HG03439 (cell line): ENCODE measurements at regions not wholly inside any gene's neighbourhood (a gene's known extent, or its start where the extent isn't known, plus 50 kb on each side); places are given as distances from the start of the nearest gene placed in this dataset.

Experiments used
- ATAC-seq: cut with Tn5 transposase; IDR thresholded peaks from one replicate; pipeline ENCODE4 v1.9.1; 2021; ENCODE audit warnings: mild to moderate bottlenecking, moderate library complexity; ENCODE audit not compliant: unreplicated experiment

DNA sequence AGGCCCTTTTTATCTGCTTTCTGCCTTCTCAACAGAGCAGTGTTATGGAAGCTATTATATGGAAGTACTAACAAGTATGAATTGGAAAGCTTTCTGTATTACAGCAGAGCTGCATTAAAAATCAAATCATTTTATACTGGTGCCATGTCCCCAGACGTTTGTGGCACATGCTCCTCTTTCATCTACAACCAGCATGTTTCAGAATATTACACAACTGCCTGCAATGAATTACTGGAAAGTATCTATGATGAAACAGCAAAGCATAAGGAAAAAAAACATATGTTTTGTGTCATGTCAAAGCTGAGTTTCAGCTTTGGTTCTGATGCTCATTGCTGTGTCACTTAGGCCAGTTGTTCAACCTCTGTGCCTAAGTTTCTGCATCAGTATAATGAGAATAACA, 576.8 kb downstream of the GBA3 start:
- no peak for ATAC-seq

DNA sequence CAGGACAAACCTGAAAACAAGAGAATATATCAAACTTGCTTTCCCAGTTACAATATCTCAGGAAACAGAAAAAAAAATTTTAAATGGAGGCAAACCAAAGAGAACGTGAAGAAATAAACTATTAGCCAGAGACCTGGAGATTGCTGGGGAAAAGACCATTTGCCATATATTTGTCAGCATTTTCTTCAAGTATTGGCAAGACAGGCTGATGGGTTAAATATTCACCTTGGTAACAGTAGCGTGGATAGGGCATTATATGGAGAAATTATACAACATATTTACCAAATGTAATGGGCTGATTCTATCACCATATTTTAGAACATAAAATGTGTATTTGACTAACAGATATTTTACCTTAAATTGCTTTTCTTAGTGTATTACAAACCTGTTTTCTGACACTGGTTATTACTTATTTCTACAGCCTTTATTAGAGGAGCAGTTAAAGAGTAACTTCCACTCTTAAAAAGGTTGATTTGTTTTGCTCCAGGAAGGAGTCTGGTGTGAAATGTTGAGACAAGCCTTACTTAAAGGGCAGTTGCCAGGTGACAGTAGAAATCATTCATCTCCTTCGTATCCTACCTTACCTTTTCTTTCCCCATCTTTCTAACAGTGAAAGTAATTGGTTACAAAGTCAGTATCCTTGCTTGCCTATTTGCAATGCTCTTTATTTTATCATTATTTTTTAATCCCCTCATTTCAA, 575.5 kb downstream of the GBA3 start:
- no peak for ATAC-seq

DNA sequence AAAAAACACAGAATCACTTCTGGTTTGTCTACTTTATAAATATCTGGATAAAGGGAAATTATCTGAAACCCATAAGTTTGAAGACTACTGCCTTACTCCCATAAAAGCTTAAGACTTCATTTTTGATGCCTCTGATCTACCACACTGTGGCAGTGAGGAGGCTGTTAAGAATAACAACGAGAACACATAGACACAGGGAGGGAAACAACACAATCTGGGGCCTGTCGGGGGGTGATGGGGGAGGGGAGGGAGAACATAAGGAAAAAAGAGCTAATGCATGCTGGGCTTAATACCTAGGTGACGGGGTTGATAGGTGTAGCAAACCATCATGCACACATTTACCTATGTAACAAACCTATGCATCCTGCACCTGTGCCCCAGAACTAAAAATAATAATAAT, 573.7 kb downstream of the GBA3 start:
- no peak for ATAC-seq

DNA sequence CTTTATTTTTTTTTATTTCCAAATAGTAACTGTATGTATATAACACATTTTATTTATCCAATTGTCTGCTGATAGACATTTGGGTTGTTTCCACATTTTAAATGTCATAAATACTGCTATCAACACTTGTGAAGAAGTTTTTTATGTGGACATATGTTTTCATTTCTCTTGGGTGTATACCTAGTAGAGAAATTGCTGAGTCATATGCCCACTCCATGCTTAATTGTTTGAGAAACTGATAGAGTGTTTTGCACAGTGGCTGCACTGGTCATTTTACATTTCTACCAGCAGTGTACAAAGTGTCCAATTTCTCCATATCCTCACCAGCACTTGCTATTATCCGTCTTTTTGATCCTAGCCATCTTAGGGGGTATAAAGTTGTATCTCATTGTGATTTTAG, 567.8 kb downstream of the GBA3 start:
- ATAC-seq = no peak

DNA sequence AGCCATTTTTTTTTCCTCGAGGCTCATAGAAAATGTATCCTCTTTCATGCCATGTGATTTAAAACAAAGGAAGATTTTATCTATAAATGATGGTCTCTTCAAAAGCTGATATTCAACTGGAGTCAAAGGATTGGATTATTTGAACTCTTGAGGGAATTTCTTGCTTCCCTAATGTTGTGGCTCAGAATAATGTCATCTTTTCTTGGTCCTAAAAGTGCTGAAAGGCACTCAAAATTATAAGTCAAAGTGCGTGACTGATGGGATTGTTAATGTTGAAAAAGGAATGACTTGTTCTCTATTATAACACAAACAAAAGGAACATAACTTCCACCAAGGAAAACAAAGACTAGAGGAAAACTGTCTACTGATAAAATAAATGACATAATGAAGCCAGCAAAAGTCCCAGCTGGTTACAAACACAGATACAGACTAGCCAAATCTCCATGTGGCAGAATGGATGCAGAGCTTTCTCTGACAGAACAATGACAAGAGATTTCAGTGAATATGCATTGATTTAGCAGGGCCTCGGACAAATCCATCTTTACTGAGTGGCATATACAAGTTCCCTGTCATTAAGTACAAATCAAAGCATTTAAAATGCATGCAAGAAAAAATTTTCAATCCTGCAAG, 552.6 kb downstream of the GBA3 start:
- ATAC-seq = no peak

DNA sequence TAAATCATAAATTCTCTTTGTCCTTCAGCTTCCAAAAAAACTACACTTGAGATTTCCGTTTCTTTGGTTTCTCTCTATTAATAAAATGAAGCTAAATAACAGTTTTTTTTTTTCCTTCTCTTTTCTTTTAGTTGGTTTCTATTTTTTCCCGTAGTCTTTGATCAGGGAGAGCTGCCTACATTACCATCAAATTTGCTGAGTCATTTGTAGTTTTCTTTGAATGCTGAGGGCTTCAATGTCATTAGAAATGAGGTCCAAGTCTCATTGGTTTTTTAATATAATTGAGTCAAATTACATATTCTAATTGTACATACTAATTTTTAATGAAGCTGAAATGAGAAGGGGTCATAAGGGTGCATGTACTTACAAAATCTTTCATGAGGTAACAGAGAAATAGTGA, 550.2 kb downstream of the GBA3 start:
- no peak for ATAC-seq

DNA sequence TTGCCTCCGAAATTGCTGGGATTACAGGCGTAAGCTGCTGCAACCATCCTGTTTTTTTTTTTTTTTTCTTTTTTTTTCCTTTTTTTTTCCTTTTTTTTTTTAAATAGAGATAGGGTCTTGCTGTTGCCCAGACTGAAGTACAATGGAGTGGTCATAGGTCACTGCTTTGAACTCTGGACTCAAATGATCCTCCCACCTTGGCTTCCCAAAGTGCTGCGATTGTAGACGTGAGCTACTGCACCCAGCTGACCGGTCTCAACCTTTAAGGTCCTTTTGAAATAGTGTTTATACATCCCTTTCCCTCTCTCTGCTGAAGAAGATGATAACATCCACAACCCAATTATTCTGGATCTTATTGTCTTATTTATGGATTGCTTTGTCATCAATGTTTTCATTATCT, 548.7 kb downstream of the GBA3 start:
- no peak for ATAC-seq

DNA sequence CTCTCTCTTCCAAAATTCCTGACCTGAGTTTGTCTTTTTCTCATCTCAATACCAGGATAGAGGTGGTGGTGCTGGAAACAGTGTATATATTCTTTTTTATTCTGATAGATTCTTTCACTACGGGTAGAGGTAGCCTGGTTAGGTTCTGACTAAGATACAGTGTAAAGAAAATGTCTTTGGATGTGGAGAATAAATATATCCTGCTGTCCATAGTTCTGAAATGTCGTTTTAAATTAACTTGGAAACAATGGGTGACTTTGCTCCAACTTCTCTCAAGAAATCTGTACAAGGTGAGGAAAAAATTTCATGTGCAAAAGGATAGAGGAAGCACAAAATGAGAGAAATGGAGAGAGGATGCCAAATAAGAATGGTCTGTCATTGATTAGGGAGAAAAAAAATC, 546.1 kb downstream of the GBA3 start:
- no peak for ATAC-seq

DNA sequence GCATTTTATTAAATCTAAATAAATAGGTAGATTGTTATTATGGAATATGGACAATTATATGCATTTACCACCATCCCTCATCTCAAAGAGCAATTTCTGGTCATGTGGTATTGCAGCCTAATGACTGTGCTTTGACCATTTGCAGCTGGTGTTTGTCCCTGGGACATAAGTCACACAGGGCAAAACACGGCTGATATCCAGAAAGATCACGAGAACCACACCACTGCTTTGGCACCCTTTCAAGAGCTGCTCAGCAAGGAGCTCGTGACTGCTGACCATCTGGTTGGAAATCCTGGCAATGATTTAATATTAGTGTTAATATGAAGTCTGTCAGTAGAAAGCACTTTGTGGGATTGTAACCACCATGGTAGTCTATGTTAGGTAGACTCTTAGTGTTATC, 545.0 kb downstream of the GBA3 start:
- ATAC-seq = no peak

DNA sequence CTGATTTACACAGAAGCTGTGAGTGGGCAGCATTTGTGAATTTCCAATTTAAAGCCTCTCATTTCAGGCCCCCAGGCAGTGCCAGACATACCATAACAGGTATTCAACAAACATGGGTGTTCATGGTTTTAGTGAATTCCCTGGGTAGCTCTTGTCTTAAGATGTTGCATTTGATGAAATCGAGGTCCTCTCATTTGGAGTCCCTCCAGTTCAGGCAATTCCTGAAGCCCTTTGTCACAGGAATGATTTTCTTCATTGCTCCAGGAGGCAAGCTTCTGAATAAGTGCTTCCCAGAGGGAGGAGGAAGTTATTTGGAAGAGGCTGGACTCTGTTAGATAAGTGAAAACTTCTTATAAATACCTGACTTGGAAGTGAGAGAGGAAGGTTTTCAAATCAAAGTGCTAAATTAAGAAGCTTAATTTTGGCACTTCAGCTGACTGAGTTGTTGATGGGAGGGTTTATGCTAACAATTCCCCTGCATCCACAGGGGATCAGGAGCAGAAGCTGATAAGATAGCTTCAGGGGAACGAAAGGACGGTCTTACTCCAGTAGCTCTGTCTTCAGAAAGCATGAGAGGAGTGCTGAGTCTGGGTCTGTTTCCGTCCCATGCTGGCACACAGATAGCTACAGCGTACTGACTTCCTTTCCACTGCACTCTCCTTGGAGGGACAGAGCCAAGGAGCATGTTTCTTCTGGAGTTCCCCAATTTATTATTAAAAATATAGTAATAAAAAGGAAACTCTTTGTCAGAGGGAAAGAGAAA, 543.1 kb downstream of the GBA3 start:
- ATAC-seq = no peak

DNA sequence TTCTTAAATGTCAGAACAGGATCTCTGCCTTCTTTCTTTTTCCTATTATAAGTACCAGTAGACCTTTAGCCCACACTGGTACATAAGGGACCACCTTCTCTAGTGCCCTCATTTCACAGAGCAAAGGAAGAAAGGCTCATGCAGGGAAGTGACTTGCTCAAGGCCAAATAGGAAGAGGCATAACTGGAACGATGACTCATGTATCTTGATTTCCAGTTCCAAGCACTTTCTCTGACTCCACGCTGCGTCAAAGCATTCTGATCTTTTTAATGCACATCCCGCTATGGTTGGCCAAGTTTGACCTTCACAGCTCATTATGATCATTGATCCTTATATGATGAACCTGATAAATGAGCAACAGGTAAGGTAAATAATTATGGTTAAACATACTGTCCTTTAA, 542.0 kb downstream of the GBA3 start:
- ATAC-seq = no peak

DNA sequence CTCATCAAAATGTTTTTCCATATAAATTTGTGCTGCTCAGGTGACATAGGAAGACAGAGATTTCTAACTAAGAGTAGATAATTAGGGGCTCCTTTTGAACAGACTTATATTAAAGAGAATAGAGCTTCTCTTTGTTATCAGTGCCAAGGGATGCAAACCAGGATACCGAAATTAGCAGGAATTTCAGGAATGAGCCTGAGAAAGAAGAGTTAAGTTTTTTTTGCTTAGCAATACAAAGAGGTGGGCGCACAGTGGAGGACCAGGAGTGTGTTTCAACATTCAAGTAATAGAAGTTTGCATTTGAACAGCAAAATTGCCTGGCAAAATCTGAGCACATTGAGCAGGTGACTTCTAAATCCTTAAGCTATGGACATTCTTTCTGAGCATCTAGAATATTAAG, 541.3 kb downstream of the GBA3 start:
- ATAC-seq = no peak

DNA sequence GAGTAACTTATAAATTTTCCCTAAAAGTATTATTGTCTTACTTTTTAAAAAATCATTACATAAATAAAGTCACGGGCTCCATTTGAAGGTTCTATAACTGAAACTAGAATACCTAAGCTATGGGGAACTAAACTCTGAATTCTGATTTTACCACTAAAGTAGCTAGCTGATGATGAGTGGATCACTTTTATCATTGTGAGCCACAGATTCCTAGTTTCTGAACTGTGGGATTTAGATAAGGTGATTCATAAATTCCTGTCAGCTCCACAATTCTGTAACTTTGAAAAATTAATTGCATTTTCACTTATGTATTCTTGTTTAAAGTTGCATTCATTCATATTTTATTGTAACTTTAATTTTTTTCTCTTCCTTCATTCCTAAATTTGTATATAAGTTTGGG, 540.9 kb downstream of the GBA3 start:
- ATAC-seq = no peak

DNA sequence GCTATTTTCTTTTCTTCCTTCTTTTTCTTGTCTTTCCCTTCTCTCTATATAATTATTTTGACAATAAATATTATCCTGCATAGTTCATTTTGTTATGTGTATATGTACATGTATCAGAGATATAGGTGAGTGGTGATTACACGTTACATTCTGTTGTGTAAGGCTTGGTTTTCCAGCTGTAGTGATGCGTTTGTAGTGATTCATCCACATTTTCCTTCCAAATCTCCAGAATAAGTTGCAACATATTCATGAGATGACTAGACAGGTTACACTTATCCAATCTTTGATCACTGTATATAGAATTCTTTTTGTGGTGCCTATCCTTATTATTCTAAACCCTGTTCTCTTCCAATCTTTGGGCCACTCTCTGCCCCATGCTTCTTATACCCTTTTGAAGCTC, 540.2 kb downstream of the GBA3 start:
- ATAC-seq = no peak

DNA sequence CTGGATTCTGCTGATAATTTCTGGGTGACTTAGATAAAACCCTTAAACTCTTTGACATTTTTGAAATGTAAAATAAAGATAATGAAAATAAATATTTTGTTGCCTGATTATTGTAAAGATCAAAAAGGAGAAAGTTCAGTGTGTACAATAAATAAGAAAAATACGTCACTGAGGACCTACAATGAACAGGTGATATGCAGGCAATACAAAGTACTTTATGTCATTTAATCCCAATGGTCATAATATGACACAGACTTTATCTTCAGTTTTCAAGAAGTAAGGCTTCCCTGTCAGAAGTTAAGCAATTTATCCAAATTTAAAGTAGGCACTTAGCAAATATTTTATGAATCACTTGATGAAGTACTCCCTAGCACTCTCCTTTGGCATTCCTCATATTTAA, 532.8 kb downstream of the GBA3 start:
- ATAC-seq = no peak

DNA sequence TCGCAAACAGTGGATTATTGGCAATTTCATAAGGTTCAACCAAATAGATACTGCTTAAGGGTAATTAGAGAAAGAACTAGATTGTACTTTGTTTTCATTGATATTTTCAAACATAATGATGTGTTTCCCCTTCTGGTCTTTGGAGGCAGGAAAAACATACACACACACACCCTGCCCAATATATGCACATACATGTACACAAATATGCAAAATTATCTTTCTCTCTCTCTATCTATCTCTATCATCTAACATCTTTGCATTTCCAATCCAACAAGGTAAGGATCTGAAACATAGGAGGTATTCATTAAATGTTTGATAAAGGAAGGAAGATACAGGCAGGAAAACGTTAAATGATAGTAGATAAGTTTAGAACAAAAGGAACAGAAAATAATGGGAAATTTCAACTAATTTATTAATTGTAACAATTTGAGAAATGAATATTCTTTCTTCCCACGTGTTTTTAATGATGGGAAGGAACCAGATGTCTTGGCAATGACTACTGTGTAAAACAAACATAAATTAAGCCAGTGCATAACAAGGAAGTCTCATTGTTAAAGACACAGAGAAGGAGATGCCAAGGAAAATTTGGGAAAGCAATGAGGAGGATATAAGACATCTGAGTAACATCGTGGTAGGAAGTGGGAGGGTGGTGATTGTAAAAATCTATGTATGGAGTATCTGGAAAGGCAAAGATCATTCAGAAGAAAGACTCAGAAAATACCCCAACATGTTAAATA, 532.1 kb downstream of the GBA3 start:
- no peak for ATAC-seq

DNA sequence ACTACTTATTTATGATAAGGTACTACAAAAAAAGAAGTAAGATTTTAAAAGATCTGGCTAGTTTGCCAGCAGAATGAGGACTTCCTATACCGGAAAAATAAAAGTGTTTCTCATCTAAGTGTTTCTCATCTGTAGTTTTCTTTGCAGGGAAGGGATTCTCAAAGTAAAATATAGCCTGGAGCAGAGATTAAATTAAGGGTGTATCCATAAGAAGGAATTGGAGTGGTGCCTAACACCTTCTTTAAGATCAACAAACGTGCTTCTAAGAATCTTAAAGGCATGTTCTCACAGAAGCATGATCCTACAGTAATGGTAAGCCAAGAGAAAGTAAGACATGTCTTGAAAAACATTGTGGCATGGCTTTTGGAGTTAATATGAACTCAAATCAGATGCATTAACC, 528.2 kb downstream of the GBA3 start:
- ATAC-seq = no peak

DNA sequence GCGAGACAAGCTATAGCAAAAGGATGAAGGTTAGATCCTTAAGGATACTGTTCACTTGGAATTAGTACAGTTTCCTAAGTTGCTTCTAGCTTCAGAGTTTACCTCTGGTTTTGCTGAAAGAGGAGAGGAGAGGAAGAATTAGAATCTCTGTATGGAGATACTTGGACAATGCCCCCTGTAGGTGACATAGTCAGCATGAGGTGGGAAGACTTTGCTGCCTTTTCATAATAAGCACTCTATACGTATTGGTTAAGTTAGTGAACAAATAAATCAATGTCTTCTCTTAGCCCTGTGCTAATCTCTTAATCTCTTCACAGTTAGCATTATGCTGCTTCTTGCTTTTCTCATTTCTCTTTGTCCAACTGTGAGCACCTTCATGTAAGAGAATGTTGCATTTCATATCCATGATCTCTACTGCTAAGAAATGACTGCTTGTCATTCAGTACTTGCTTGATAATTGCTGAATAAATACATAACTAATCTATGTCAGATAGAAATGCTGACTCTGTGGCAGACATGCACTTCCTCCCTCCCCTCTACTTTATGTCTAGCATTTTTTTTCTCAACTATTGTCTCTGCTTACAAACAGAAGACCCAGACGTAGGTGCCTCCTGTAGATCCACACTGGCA, 527.2 kb downstream of the GBA3 start:
- no peak for ATAC-seq

DNA sequence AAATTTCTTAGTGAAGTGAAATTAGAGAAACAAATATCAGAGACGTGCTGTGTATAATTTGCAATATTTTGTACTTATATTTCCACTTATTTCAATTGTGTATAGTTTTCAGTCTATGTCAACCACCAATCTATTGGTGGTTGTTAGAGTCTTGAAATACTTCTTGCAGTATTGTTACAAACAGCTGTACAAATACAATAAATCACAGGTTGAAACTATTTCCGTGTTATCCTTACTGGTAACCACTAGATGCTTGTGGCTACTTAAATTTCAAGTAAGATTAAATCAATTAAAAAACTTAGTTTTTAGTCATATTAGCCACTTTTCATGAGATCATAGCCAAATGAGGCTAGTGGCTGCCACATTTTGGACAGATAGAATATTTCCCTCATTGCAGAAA, 520.5 kb downstream of the GBA3 start:
- no peak for ATAC-seq

DNA sequence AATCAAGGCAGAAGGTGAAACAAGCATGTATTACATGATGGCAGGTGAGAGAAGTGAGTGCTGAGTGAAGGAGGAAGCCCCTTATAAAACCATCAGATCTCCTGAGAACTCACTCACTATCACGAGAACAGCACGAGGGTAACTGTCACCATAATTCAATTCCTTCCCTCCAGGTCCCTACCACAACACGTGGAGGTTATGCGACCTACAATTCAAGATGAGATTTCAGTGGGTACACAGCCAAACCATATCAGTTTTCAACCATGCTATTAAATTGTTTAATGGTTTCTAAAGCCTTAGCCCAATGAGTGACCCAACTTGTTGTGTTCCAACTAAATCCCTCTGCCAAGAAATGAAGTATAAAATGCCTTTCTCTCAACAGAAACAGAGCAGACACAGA, 519.8 kb downstream of the GBA3 start:
- no peak for ATAC-seq

DNA sequence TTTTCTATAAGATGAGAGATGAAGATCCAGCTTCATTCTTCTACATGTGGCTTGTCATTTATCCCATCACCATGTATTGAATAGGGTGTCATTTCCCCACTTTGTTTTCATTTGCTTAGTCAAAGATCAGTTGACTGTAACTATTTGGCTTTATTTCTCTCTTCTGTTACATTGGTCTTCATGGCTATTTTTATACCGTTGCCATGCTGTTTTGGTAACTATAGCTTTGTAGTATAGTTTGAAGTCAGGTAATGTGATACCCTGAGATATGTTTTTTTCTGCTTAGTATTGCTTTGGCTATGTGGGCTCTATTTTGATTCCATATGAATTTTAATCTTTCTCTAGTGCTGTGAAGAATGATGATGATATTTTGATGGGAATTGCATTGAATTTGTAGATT, 514.3 kb downstream of the GBA3 start:
- ATAC-seq = no peak
